ENCODE measurements at regions not wholly inside any gene's neighbourhood (a gene's known extent, or its start where the extent isn't known, plus 50 kb on each side); places are given as distances from the start of the nearest gene placed in this dataset.

GRCh38 chr7:50832744-50833143 lies 50.0 kb upstream of the GRB10 start:
- no peak for TF ChIP-seq CTCF (IDR thresholded peaks at IDR 0.05)
- Histone ChIP-seq H3K79me2 (no peaks in the 10 kb centered on the region), H3K27ac (no peak overlapping the region), H3K9me3 (ENCODE audit: control insufficient read depth, low read length) (no peaks in the 10 kb centered on the region), H3K36me3 (ENCODE audit: control insufficient read depth, insufficient read depth, low read length) (no peaks in the 10 kb centered on the region), H3K4me1 (no peaks in the 10 kb centered on the region), H3K27me3 (ENCODE audit: control insufficient read depth, insufficient read depth, low read length) (no peaks in the 10 kb centered on the region), H3K4me3 (ENCODE audit: low read depth, low read length) (no peak overlapping the region), H3K9ac (no peak overlapping the region), H3K4me2 (ENCODE audit: low read length) (no peak overlapping the region), H2AFZ (no peak overlapping the region)
